ENCODE measurements at regions not wholly inside any gene's neighbourhood (a gene's known extent, or its start where the extent isn't known, plus 50 kb on each side); places are given as distances from the start of the nearest gene placed in this dataset.

DNA sequence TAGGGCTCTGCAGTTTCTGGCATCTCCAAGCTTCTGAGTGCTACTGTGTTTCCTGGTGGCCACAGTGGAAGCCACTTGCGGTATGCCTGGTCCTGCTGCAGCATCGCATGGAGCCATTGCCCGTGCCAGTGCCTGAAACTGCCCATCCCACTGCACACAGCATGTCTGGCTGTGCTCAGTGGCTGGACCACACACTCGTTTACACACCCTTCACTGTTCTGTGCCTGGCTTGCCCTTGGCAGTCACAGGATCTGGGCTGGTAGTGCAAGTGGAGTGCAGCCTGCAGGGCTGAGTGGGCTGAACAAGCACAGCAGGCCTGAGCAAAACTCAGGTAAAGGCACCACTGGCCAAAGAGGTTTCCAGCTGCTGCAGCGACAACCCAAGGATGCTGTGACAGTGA is 600.0 kb downstream of the SI start:
- Histone ChIP-seq H3K4me1 (ENCODE audit: control insufficient read depth in 1 of 2, low read depth in 2 of 2) (no peaks in the 10 kb centered on the region), H3K36me3 (no peaks in the 10 kb centered on the region), H3K27me3 (replicated peaks; ENCODE audit: insufficient read depth) (no peaks in the 10 kb centered on the region), H3K9me3 (no peaks in the 10 kb centered on the region), H3K27ac (no peak overlapping the region), H3K4me3 (no peak overlapping the region)
- TF ChIP-seq CTCF (IDR thresholded peaks at IDR 0.05), result no peak
- DNase-seq (ENCODE audit: low spot score), result no peak
- no peak for ATAC-seq (ENCODE audit: insufficient number of reproducible peaks, low FRiP score, low read depth)

- H3K4me3 ChIP-seq, result no peak overlapping the region
- DNase-seq (ENCODE audit: low spot score) (no peak), ATAC-seq (ENCODE audit: insufficient number of reproducible peaks, low FRiP score, low read depth) (no peak)
- H3K4me1 ChIP-seq (ENCODE audit: control insufficient read depth in 1 of 2, low read depth in 2 of 2), result no peaks in the 10 kb centered on the region
- H3K9me3 ChIP-seq, result no peaks in the 10 kb centered on the region
- no peak overlapping the region for H3K27ac ChIP-seq
- H3K36me3 ChIP-seq, result no peaks in the 10 kb centered on the region
- no peak for TF ChIP-seq CTCF (IDR thresholded peaks at IDR 0.05)
- H3K27me3 ChIP-seq (replicated peaks; ENCODE audit: insufficient read depth), result no peaks in the 10 kb centered on the region
Observed at GRCh38 chr3:164477403-164477802, 600.9 kb downstream of the SI start.

DNA sequence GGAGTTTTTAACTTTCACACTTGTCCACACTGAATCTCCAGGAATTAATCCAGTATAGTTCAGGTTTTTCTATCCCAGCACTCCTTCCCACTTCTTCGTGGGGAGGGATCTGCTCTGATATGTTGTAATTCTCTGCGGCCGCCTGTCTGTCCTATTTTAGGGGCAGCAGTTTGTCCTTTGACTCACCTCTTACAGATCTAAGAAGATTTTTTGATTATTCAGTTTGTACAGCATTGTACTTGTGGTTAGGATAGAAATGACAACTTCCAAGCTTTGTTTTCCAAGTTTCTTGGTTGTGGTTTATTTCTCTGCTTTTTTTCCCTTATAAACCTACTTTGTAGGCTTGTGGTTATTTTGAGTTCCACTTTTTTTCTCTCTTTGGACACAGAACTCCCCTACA is 601.7 kb downstream of the SI start:
- no peaks in the 10 kb centered on the region for H3K36me3 ChIP-seq
- no peaks in the 10 kb centered on the region for H3K9me3 ChIP-seq
- no peaks in the 10 kb centered on the region for H3K4me1 ChIP-seq (ENCODE audit: control insufficient read depth in 1 of 2, low read depth in 2 of 2)
- TF ChIP-seq CTCF (IDR thresholded peaks at IDR 0.05), result no peak
- H3K27ac ChIP-seq, result no peak overlapping the region
- H3K4me3 ChIP-seq, result no peak overlapping the region
- no peaks in the 10 kb centered on the region for H3K27me3 ChIP-seq (replicated peaks; ENCODE audit: insufficient read depth)
- ATAC-seq (ENCODE audit: insufficient number of reproducible peaks, low FRiP score, low read depth) (no peak), DNase-seq (ENCODE audit: low spot score) (no peak)

- DNase-seq (ENCODE audit: low spot score), result no peak
- H3K9me3 ChIP-seq, result no peaks in the 10 kb centered on the region
- TF ChIP-seq CTCF (IDR thresholded peaks at IDR 0.05), result no peak
- H3K4me1 ChIP-seq (ENCODE audit: control insufficient read depth in 1 of 2, low read depth in 2 of 2), result no peaks in the 10 kb centered on the region
- H3K36me3 ChIP-seq, result no peaks in the 10 kb centered on the region
- H3K27ac ChIP-seq, result no peak overlapping the region
- no peaks in the 10 kb centered on the region for H3K27me3 ChIP-seq (replicated peaks; ENCODE audit: insufficient read depth)
- ATAC-seq (ENCODE audit: insufficient number of reproducible peaks, low FRiP score, low read depth), result no peak
- no peak overlapping the region for H3K4me3 ChIP-seq
Observed at GRCh38 chr3:164470471-164470870, 607.8 kb downstream of the SI start.

- no peaks in the 10 kb centered on the region for H3K9me3 ChIP-seq
- H3K4me1 ChIP-seq (ENCODE audit: control insufficient read depth in 1 of 2, low read depth in 2 of 2), result no peaks in the 10 kb centered on the region
- DNase-seq (ENCODE audit: low spot score), result no peak
- H3K36me3 ChIP-seq, result no peaks in the 10 kb centered on the region
- TF ChIP-seq CTCF (IDR thresholded peaks at IDR 0.05), result no peak
- no peak overlapping the region for H3K27ac ChIP-seq
- no peaks in the 10 kb centered on the region for H3K27me3 ChIP-seq (replicated peaks; ENCODE audit: insufficient read depth)
- no peak overlapping the region for H3K4me3 ChIP-seq
- ATAC-seq (ENCODE audit: insufficient number of reproducible peaks, low FRiP score, low read depth), result no peak
Observed at GRCh38 chr3:164468055-164468454, 610.2 kb downstream of the SI start.

Measured in thoracic aorta (tissue), 2 donors.